Right lobe of liver (tissue), 6 donors: ENCODE measurements at regions not wholly inside any gene's neighbourhood (a gene's known extent, or its start where the extent isn't known, plus 50 kb on each side); places are given as distances from the start of the nearest gene placed in this dataset.
"Not testable (repeated sequence)": the region's sequence is repeated elsewhere in the genome, so short reads cannot be mapped to it uniquely, and the experiment has no call there.

Source experiments
- ATAC-seq, 4 donors: fragments of 200-7000 bp; cut with Tn5 transposase; one replicate each; pipeline ENCODE4 v1.9.1; 2020; ENCODE audit warnings: mild to moderate bottlenecking in 4 of 4, moderate library complexity in 4 of 4
- DNase-seq, 3 donors: peaks; one replicate each; pipeline ENCODE4 v3.0.0-alpha.2; 2020
- H3K27ac ChIP-seq, 3 donors: fragments of 200-600 bp; one replicate each; pipeline ENCODE4 v1.8.0; 2022
- H3K27me3 ChIP-seq, 2 donors: fragments of 200-600 bp; one replicate each; pipeline ENCODE4 v1.8.0; 2022
- H3K36me3 ChIP-seq, 4 donors: fragments of 200-600 bp; sonication (generic) in 1 of 4; one replicate each; pipeline versions ENCODE4 v1.5.1 to v1.8.0; 2017 to 2022; ENCODE audit warnings: control low read depth in 1 of 4
- H3K4me1 ChIP-seq, 4 donors: fragments of 200-600 bp; sonication (generic) in 1 of 4; one replicate each; pipeline versions ENCODE4 v1.5.1 to v1.8.0; 2017 to 2022; ENCODE audit warnings: control low read depth in 1 of 4
- H3K4me3 ChIP-seq, 3 donors: fragments of 200-600 bp; one replicate each; pipeline ENCODE4 v1.8.0; 2022
- H3K9me3 ChIP-seq, 4 donors: fragments of 200-600 bp; sonication (generic) in 1 of 4; one replicate each; pipeline versions ENCODE4 v1.5.1 to v1.8.0; 2017 to 2022; ENCODE audit warnings: control low read depth in 1 of 4
- POLR2A ChIP-seq: fragments of 450-650 bp; IDR thresholded peaks from one replicate; pipeline ENCODE4 v1.6.1; 2017; ENCODE audit warnings: antibody characterized with exemption, mild to moderate bottlenecking
- WGBS: methylation state at CpG from one replicate; pipeline ENCODE4 v1.1.6; 2018; ENCODE audit warnings: low coverage, low lambda C conversion rate; ENCODE audit not compliant: insufficient coverage; ENCODE audit errors: missing lambda C conversion rate; 5-methylcytosine and 5-hydroxymethylcytosine counted together
- intact Hi-C, 2 donors: fragments of 100-400 bp; cut with DNase I; formaldehyde crosslinking; loops; one replicate each; pipeline versions ENCODE4 v1.11.2 to v1.14.1; 2022
- TF ChIP-seq, protein P1 (sequence below), 4 donors: fragments of 200-600 bp in 3 of 4; fragments of 450-650 bp in 1 of 4; IDR thresholded peaks; one replicate each; pipeline versions ENCODE4 v1.5.1 to v1.8.0; 2016 to 2022; ENCODE audit warnings: antibody characterized with exemption in 4 of 4, mild to moderate bottlenecking in 2 of 4
- donor health status: DM: no; HTN: yes; CAD: no.
- donor health status: DM: no; HTN: no; CAD: no.
- donor health status: DM: no; HTN: no; CAD: no.
- donor health status: DM: no; HTN: yes; CAD: no.
- donor health status: DM: no; HTN: yes; CAD: no.

DNA sequence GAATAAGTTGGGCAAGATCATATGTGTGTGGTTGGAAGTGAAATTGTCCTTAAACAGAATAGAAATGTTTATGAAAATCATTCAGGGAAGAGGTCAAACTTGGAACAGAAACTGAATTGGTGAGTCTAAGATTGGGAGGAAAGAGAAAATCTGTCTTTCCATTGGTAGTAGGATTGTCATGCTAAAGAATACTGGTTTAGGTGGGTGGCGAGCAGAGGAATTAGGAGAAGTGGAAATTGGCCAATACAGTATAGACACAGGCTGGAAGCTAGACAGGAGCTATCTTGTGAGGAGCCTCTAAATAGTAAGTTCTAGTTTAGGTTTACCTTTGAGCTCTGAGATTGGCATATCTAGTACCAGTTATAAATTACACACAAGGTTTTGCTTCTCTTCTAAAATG lies 80.9 kb upstream of the KYNU start:
- Histone ChIP-seq H3K4me1 (no peaks in the 10 kb centered on the region), H3K27ac (no peak overlapping the region), H3K4me3 (no peak overlapping the region), H3K27me3 (no peaks in the 10 kb centered on the region), H3K9me3 (no peaks in the 10 kb centered on the region), H3K36me3 (no peaks in the 10 kb centered on the region)
- ATAC-seq (no peak), DNase-seq (no peak)
- TF ChIP-seq POLR2A: no peak
- TF ChIP-seq, protein P1, sequence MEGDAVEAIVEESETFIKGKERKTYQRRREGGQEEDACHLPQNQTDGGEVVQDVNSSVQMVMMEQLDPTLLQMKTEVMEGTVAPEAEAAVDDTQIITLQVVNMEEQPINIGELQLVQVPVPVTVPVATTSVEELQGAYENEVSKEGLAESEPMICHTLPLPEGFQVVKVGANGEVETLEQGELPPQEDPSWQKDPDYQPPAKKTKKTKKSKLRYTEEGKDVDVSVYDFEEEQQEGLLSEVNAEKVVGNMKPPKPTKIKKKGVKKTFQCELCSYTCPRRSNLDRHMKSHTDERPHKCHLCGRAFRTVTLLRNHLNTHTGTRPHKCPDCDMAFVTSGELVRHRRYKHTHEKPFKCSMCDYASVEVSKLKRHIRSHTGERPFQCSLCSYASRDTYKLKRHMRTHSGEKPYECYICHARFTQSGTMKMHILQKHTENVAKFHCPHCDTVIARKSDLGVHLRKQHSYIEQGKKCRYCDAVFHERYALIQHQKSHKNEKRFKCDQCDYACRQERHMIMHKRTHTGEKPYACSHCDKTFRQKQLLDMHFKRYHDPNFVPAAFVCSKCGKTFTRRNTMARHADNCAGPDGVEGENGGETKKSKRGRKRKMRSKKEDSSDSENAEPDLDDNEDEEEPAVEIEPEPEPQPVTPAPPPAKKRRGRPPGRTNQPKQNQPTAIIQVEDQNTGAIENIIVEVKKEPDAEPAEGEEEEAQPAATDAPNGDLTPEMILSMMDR (IDR thresholded peaks at IDR 0.05): no peak
- intact Hi-C loops: no loop called here
- 57% methylated on average over 1 of the region's 1 CpG for WGBS

DNA sequence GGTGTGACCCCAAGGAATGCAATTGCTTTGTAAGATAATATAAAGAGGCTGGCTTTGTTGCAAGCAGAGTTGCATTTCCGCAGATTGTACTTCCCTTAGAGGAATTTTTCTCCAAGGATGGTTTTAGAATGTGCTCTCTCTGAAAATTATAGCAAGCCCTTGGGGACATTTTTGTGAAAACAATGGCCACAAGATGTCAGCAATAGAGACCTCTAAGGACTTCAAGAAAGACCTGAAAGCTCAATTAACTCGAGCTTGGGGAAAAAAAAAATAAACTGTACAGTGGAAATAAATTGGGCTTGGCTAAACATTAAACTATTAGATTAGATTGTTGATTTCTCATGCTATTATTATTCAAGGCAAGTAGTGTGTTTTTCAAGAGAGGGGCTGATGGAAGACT lies 81.3 kb upstream of the KYNU start:
- DNase-seq: no peak
- WGBS: 45% methylated on average over 2 of the region's 2 CpGs
- TF ChIP-seq POLR2A: no peak
- TF ChIP-seq, protein P1 (IDR thresholded peaks at IDR 0.05): peak in 2 of 4 donors; percentile 9 to 36
- H3K36me3 ChIP-seq: no peaks in the 10 kb centered on the region
- H3K27me3 ChIP-seq: no peaks in the 10 kb centered on the region
- H3K4me3 ChIP-seq: no peak overlapping the region
- intact Hi-C loops: no loop called here
- no peak for ATAC-seq
- H3K9me3 ChIP-seq: no peaks in the 10 kb centered on the region
- H3K4me1 ChIP-seq: no peaks in the 10 kb centered on the region
- no peak overlapping the region for H3K27ac ChIP-seq

DNA sequence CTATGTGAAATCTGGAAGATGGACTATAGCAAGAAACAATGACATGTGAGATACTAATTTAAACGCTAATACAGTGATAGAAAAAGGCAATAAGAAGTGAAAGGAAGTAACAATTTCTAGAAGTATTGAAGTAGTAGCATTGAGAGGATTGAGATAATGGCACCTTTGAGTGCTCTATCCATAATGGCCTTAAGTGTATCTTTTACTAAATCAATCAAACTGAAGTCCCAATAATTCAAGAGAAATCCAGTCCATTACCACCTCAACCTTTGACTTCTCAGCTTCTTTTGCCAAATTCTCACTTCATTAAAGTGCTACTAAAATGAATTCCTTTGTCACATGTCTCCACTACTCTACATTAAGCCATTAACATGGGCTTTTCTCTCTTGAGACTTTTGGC lies 82.6 kb upstream of the KYNU start:
- 77% methylated on average over 1 of the region's 1 CpG for WGBS
- H3K27me3 ChIP-seq: no peaks in the 10 kb centered on the region

DNA sequence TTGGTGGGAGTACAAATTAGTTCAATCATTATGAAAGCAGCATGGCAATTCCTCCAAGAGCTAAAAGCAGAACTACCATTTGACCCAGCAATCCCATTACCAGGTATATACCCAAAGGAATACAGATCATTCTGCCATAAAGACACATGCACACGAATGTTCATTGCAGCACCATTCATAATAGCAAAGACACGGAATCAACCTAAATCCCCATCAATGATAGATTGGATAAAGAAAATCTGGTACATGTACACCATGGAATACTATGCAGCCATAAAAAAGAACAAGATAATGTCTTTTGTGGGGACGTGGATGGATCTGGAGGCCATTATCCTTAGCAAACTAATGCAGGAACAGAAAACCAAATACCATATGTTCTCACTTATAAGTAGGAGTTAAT lies 85.1 kb upstream of the KYNU start:
- H3K9me3 ChIP-seq, H3K36me3 ChIP-seq, DNase-seq, H3K27me3 ChIP-seq, intact Hi-C loops, ATAC-seq, H3K4me1 ChIP-seq, H3K27ac ChIP-seq, H3K4me3 ChIP-seq: not testable (repeated sequence)
- 45% methylated on average over 3 of the region's 3 CpGs for WGBS

More for the DNA sequence above, 82.6 kb upstream of the KYNU start:
- no peaks in the 10 kb centered on the region for H3K9me3 ChIP-seq
- H3K27ac ChIP-seq: no peak overlapping the region
- TF ChIP-seq, protein P1 (IDR thresholded peaks at IDR 0.05): no peak
- TF ChIP-seq POLR2A: no peak
- no peak overlapping the region for H3K4me3 ChIP-seq
- DNase-seq (no peak), ATAC-seq (no peak)
- intact Hi-C loops: no loop called here
- no peaks in the 10 kb centered on the region for H3K36me3 ChIP-seq
- H3K4me1 ChIP-seq: no peaks in the 10 kb centered on the region

DNA sequence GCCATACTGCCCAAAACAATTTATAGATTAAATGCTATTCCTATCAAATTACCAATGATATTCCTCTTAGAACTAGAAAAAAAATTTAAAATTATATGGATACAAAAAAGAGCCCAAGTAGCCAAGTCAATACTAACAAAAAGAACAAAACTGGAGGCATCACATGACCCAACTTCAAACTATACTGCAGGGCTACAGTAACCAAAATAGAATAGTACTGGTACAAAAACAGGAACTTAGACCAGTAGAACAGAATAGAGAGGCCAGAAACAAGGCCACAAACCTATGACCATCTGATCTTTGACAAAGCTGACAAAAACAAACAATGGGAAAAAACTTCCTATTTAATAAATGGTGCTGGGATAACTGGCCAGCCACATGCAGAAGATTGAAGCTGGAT lies 86.1 kb upstream of the KYNU start:
- no peak for DNase-seq
- no peak overlapping the region for H3K4me3 ChIP-seq
- no peaks in the 10 kb centered on the region for H3K36me3 ChIP-seq
- no peak for ATAC-seq
- no peaks in the 10 kb centered on the region for H3K27me3 ChIP-seq
- H3K4me1 ChIP-seq: no peaks in the 10 kb centered on the region
- intact Hi-C loops: no loop called here
- no peak overlapping the region for H3K27ac ChIP-seq
- no peak for TF ChIP-seq POLR2A
- TF ChIP-seq, protein P1 (IDR thresholded peaks at IDR 0.05): no peak
- no peaks in the 10 kb centered on the region for H3K9me3 ChIP-seq
